HG03342 (cell line): ENCODE measurements at regions not wholly inside any gene's neighbourhood (a gene's known extent, or its start where the extent isn't known, plus 50 kb on each side); places are given as distances from the start of the nearest gene placed in this dataset.
A peak's percentile ranks its signal among the peaks of the same experiment; 100 is the strongest.

Source experiments
- ATAC-seq: cut with Tn5 transposase; IDR thresholded peaks from one replicate; pipeline ENCODE4 v1.9.1; 2021; ENCODE audit warnings: mild to moderate bottlenecking, moderate library complexity; ENCODE audit not compliant: unreplicated experiment

DNA sequence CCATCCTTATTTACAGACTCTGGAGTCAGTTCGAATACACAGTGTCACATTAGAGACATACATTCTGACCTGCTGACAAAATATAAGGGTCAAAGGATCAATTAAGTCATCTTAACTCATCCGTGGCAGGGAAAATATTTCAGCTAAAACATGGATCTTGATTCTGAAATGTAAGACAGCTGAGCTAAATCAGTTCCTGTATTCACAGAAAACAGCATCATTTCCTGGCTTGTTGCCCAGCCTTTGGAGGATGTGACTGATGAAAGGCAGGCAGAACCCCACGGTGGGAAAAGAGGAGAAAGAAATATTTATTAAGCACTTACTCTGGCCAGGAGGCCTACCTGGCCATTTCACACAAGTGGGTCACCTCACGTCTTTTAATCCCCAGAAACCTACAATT lies 101.9 kb downstream of the GAS2L3 start:
- ATAC-seq: no peak

DNA sequence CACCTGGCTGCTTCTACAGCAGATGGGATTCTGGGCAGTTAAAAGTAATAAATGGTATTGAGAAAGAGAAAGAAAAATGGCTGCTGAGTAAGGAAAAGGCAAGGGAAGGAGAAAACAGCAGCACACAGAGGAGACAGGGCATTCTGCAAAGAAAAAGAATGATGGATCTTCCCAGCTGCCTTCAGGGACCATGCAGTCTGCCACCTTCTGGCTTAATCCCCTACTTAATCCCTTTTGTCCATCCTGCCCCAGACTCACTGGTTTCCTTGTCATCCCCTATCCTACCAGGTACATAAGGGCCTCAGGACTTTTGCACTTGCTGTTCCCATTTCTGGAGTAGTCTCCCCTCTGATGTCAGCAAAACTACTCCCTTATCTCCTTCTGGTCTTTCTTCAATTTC lies 107.6 kb downstream of the GAS2L3 start:
- ATAC-seq: no peak

DNA sequence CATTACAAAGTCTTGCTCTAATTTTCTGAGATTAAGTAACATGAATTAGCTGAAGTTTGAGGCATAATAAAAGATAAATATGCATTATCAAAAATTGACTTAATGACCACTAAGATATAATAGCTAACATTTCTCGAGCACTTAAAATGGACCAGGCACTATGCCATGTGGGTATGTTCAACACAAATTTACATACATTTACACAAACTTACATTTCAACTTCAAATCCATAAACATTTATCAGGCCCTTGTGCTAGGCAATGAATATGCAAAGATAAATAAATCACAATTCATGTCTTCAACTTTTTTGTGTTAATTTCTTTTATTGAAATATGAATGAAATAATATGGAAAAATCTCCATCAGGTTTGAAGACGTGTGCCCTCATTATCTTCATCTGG lies 108.7 kb downstream of the GAS2L3 start:
- ATAC-seq: no peak

DNA sequence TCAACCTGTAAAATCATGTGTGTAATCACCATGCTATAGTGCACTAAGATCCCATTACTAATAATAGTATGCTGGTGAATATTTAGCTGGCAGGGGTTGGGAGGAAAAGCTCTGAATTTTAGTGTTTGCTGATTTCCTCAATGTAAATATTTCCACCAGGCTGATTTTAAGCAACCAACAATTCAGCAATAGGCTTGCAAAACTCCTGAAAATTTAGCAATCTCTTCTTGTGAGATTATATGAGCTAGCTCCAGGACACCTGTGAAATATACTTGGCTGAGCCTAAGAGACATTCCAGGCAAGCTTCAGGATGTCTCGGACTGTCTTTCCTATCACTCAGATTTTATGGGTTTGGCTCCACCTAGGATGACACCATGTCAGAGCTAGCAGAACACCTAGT lies 106.9 kb upstream of the ANO4 start:
- no peak for ATAC-seq

DNA sequence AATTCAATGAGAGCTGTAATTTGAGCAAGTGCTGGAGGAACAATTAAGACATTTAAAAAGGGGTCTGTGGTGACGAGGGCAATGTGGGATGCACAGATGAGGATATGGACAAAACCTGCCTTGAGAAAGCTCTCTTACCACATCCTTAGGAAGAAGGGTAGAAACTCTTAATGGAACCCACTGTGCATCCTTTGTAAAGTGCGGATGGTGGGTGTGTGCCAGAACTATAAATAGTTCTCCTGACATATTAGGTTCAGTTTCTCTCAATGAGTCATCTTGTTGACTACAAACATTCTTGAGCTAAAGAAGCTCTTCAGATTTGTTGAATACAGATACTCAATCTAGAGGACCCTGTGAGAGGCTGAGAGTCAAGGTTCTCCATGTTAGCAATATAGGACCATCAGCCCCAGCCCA lies 106.1 kb upstream of the ANO4 start:
- no peak for ATAC-seq

DNA sequence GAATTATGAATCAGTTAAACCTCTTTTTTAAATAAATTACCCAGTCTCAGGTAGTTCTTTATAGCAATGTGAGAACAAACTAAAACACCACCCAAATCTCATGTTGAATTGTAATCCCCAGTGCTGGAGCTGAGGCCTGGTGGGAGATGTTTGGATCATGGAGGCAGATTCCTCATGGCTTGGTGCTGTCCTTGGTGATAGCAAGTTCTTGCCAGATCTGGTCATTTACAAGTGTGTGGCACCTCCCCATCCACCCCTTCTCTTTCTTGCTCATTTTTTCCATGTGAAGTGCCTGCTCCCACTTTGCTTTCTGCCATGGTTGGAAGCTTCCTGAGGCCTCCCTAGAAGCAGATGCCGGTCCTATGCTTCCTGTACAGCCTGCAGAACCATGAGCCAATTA lies 102.1 kb upstream of the ANO4 start:
- ATAC-seq: no peak

DNA sequence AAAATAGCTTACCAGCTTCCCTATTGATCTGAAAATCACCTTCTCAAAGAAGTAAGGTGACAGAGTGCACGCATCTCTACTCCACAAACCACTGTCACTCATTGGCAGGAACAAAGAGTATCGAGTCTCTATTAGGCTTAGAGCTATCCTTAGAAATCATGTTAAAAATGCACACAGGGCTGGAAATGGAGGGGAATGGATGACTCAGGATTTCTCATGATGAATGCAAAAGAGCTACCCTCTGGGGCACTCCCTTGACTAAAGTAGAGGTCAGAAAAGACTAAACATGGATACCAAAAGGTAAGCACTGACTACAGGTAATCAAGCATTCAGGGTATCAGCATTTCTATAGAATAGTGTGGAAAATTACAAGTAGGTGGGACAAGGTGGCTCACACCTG lies 96.1 kb upstream of the ANO4 start:
- no peak for ATAC-seq

DNA sequence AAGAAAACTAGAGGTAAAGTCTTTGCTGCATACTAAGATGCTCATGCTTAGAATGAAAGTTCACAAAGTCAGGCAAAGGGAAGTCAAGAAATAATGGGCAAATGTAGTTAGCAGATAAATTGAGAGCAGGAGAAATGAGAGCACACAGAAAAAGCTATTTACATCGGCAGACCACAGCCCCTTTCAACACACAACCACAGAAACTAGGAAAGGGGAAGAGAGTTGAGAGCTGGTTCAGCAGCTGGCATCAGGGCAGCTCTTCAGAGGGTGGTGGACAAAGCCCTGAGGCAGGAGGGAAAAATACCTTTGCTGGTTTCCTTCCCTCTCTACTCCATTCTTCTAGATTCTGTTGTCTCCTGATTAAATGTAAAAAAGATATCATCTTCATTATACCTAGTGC lies 95.4 kb upstream of the ANO4 start:
- ATAC-seq: peak; percentile 87

DNA sequence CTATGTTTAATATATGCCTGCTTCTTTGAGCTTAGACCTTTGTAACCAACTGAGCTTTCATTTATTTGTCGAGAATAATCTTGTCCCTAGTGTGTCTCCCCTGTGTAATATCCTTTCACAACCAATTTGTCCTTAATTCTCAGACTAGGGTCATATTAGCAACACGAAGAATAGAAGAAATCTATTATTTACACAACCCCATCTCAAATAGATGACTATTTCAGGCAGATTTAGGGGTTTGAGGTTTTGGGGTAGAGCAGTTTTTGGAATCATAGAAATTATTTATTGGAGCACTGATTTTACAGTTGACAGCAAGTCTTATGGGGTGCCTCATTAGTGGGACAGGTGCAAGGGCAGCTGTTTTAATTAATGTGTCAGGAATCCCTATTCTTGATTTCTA lies 91.2 kb upstream of the ANO4 start:
- no peak for ATAC-seq

DNA sequence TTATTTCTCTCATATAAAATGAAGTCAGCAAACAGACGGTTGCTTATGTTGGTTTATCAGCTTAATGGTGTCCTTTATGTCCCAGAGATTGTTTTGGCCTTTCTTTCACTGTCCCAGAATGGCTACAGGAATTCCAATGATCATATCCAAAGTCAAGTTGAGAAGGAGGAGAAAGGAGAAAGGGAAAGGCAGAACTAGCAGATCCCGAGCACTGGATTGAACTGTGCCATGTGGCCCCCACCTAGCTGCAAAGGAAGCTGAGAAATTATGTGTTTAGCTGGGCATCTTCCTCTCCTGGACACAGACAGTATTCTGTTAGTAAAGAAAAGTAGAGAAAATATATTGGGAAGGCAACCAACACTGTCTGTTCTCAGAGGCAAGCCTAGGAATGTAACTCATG lies 90.7 kb upstream of the ANO4 start:
- no peak for ATAC-seq

DNA sequence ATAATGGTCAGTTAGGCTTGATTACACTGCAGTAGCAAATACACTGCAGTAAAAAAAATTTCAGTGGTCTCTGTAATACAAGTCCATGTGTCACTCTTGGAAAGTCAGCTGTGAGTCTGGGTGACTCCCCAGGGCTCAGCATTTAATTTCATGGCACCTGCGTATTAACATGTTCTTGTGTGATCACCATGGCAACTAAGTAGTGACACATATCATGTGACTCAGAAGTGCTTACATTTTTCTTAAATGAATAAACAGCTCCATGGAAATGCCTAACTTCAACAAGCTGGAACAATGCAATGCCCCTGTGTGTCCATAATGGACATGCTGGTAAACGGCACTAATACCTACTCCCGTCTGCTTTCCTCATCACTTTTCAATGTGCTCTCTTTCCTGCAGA lies 88.5 kb upstream of the ANO4 start:
- no peak for ATAC-seq

DNA sequence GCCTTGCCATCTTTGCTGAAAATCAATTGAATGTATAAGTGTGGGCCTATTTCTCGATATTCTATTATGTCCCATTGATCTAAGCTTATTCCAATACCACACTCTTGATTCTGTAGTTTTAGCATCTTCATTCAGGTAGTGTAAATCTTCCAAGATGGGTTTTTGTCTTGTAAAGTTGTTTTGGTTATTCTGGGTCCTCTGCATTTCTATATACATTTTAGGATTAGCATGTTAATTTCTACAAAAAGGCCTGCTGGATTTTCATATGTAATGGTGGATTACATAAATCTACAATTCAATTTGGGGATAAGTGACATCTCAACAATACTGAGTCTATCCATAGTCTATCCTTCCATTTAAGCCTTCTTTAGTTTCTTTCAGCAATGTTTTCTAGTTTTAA lies 86.0 kb upstream of the ANO4 start:
- no peak for ATAC-seq

DNA sequence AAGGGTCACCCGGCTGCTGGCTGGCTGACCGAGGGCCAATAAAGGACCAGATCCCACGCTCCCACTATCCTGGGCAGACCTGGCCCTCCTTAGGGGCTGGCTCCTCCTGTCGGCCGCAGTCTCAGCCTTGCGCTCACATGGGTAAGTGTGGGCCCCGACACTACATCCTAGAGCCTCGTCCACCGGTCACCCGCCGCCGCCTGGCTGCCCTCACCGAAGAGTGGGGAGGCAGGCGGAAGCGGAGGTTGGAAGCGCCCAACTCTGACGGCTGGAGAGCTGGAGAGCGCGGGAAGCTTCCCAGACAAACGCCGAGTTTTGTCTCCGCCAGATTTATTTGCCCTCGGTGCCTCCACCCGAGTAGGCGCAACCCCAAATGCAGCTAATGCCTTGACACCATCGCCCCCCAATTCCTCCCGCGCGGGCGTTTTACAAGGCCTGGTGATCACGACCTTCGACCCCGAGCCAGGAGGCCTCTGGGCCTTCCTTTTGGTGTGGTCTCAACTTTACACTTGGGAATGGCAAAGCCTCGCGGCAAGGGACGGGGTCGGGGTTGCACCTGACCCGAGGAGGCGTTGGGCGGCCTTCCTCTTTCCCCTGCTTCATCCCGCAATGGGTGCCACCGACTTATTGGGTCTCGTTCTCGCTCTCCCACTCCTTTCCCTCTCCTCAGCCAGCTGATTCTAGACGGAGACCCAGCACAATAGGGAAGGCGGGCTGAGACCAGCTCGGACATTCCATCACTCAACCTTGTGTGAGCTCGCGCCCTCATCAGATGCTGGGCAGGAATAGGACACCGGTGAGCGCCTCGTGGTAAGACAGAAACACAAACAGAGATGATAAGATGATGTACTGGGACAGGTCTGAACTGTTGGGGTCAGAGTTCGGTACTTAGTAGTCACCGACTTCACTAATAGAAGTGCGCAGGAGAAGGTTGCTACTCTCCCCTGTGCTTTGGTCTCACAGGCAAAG lies 78.3 kb upstream of the ANO4 start:
- ATAC-seq: no peak

DNA sequence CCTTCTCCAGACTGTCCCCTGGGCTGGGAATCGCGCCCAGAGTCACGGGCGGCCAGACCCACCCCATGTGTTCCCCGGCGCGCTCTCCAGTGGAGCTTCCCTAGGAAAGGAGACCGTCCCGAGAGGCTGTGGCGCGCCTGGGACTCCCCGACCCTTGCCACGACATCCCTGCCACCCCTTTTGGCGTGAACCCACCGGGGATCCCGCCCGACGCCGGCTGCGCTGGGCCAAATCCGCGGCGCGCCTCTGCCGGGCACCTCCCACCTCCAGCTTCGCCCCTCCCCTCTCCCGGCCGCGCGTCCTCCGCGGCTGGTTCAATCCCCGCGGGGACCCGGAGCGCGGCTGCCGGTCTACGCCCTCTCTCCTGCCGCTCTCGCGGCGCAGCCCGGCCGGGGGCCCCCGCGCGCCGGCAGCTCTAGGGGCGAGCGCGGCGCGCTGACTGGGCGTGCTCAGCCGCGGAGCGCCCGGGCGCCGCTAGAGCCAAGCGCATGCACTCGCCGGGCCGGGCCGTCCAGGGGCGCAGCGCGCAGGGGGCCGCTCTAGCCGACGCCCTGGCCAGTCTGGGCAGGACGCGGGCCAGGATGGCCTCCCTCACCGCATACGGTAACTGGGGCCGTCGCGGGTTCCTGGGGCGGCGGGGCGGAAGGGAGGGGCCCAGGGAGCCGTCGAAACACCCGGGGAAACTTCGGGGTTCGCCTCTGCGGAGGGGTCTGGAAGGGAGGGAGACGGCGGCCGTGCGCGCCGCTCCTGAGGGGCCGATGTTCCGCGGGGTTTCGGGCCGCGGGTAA lies 77.4 kb upstream of the ANO4 start:
- ATAC-seq: no peak

DNA sequence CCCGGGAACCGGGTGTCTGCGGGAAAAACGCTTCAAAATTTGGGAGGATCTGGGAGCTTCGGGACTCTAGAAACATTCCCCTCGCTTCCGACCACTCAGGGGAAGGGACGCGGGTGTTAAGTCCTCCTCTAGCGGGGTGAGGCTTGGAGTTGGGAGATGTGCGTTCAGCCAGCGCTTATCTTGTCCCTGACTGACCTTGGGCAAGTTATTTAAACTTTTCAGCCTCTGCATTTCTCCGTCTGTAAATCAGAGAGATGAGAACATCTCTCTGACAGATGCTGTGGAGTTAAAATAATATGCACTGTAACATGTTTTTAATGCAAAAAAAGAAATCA lies 76.9 kb upstream of the ANO4 start:
- ATAC-seq: no peak

DNA sequence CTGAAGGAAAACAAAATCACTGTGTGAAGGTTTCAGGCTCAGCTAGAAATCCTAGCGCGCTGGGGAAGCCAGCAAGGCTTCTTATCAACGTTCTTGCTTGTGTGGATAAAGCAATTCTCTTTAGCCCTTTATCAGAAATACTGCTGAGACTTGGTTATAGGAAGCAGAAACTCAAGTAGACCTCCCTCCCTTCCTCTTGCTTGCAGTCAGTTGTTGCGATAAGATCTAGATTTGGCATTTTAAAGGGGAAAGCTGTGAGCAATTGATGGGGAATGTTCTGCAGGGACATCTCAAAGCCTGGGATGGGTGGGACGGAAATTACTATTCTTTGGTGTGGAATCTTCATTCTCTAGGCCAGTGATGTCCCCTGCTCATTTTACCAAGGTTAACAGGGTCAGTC lies 76.4 kb upstream of the ANO4 start:
- no peak for ATAC-seq

DNA sequence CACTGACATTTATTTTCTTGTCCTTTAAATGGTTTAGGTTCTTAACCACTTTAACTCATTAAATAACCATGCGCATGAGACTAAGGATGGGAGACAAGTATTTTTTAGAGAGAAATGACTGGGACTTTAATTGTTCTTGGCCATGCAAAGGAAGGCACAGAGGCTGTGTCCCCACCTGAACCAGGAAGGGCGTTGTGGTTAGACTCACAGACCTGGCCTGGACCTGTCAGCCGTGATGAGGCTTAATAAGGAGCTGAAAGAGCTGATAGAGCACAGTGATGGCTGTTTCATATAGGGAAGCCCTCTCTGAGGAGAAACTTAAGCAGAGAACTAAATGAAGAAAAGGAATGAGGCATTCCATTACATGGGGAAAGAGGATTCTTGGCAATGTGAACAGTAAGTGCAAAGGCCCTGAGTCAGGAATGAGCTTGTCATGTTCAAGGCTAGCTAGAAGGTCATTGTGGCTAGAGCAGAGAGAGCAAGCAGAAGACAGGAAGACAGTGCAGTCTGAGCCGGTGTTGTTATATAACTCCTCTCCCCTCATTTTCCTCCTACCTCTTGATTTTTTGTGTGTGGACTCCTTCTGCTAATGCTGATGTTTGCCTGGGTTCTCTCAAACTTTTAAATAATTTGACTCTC lies 74.4 kb upstream of the ANO4 start:
- no peak for ATAC-seq

DNA sequence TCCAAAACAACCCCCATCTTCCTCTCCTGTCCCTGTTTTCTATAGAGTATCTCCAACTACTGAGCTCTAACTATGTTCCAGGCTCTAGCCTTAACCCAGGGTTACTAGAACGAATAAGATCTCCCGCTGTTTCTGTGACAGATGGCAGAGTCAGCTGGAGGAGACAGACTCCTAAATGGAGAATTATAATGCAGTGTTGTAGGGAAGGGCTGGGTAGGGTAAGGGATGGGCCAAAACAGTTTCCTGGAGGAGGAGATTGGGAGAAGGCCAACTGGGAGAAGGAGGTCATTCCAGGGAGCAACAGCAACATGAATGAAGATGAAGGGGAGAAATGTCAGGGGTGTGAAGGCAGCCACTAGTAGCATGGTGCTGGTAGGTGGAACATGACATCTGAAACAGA lies 73.4 kb upstream of the ANO4 start:
- ATAC-seq: no peak

DNA sequence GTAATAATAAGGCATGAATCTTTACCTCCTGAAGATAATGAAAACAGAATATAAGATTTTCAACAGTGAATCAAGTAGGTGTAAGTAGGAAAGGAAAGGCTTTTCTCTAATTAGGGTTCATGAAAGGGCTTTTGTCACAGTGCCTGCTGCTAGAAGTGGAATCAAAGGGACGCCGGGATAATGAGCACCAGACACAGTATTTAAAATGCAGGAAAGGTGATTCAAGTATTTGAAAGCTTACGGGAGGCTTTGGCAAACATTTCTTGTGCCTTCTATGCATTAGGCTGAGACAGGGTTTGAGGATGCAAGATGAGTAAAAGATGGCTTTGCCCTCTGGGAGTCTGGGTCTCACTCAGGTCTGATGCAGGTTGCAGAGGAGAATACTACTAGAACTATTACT lies 70.5 kb upstream of the ANO4 start:
- ATAC-seq: no peak

DNA sequence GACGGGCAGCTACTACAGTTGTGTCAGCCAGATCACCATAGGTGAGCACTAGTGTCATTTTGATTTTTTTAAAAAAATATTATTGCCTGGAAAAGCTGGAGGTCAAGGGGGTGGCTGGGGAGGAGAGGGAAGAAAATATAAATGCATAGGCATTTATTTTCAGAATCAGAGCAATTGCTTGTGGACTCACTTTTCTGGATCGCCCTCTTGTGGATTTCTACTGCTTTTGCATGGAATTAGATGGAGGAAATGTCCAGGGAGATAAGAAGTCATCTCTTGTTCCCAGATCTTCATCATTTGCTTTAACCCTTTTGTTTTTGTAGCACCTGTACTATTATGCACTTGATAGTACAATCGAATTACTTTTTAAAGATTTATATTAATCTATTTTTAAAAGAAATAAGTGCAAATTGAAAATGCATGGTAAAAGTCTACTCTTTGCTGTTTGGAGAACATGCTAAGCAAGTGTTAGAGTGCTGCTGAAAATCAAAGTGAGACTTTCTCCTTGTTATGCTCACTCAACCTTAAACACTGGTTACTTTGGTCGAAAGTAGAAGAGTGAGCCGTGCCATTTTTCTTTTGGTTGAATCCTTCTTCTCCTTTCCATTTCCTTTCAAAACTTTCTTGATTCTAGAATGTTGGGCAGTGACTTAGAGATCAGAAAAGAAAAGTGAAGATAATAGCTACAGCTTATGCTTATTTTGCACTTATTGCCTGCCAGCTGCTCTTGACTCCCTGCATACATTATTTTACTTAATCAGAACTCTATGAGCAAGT lies 60.6 kb upstream of the ANO4 start:
- peak; percentile 61 for ATAC-seq

DNA sequence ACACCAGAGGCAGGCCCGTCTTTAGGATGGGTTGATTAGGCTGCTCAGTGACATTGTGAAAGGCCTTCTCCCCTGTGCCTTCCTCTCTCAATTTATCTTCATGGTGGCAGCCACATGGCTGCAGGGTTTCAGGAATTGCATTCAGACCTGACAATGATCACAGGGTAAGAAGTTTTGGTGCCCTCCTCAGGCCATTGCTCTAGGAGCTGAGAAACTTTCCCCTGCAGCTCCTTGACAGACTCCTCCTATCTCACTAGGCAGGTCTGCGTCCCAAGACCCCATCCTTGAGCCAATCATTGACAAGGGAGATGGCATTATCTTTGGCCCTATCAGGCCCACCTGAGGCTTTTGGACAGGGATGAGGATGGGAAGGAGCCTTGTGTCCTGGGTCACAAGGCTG lies 57.4 kb upstream of the ANO4 start:
- ATAC-seq: no peak
